Astrocyte of the cerebellum (primary cell): ENCODE measurements at regions not wholly inside any gene's neighbourhood (a gene's known extent, or its start where the extent isn't known, plus 50 kb on each side); places are given as distances from the start of the nearest gene placed in this dataset.

Experiments
- DNase-seq: peaks from one replicate; pipeline ENCODE4 v3.0.0-alpha.2; 2011; ENCODE audit warnings: low read depth
- H3K4me3 ChIP-seq: 2 replicates; pipeline ENCODE4 v1.5.1; 2011; ENCODE audit warnings: mild to moderate bottlenecking, low read depth, low read length, moderate library complexity
- in situ Hi-C: cut with HindIII; loops from 2 replicates; pipeline ENCODE4 v1.10.0; 2017; ENCODE audit warnings: low sequenced_read_pairs
- TF ChIP-seq, protein P1 (sequence below): IDR thresholded peaks from 2 replicates; pipeline ENCODE4 v1.5.1; 2012; ENCODE audit warnings: low read length, low read depth, moderate library complexity, mild to moderate bottlenecking; ENCODE audit errors: missing control alignments

DNA sequence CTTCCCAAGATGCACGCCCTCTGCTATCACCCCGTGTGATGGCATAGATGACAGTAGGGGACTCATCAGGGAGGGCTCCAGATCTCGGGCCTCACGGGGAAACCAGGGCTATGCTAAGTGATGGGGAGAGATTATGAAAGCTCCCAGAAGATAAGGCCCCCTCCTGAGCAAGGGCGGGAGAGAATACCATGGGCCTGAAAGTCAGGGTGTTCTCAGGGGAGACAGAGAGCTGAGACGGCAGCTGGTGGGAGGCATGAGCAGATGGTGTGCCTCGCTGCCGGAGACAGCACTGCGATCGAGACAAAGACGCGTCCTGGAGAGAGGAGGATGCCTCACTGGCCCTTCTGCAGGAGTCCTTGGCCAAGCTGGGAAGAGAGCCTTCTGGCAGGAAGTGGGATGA lies 106.5 kb upstream of the ADPGK start:
- TF ChIP-seq, protein P1, sequence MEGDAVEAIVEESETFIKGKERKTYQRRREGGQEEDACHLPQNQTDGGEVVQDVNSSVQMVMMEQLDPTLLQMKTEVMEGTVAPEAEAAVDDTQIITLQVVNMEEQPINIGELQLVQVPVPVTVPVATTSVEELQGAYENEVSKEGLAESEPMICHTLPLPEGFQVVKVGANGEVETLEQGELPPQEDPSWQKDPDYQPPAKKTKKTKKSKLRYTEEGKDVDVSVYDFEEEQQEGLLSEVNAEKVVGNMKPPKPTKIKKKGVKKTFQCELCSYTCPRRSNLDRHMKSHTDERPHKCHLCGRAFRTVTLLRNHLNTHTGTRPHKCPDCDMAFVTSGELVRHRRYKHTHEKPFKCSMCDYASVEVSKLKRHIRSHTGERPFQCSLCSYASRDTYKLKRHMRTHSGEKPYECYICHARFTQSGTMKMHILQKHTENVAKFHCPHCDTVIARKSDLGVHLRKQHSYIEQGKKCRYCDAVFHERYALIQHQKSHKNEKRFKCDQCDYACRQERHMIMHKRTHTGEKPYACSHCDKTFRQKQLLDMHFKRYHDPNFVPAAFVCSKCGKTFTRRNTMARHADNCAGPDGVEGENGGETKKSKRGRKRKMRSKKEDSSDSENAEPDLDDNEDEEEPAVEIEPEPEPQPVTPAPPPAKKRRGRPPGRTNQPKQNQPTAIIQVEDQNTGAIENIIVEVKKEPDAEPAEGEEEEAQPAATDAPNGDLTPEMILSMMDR, result no peak
- no peak for DNase-seq
- no peak overlapping the region for H3K4me3 ChIP-seq
- in situ Hi-C loops, result no loop called here

DNA sequence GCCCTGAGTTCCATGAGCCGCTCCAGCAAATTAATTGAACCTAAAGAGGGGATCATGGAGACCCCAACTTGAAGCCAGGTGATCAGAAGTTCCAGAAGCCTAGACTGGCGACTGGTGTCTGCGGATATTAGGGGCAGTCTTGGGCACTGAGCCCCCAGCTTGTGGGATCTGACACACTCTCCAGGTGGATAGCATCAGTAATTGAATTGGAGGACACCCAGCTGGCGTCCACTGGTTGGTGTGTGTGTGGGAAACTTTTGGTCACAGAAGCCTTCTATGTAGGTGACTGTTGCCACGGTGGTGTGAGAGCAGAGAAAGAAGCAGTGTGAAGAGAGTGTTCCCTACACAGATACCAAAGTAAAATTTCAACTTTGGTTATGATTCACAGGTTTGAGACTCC lies 106.0 kb upstream of the ADPGK start:
- in situ Hi-C loops, result no loop called here

DNA sequence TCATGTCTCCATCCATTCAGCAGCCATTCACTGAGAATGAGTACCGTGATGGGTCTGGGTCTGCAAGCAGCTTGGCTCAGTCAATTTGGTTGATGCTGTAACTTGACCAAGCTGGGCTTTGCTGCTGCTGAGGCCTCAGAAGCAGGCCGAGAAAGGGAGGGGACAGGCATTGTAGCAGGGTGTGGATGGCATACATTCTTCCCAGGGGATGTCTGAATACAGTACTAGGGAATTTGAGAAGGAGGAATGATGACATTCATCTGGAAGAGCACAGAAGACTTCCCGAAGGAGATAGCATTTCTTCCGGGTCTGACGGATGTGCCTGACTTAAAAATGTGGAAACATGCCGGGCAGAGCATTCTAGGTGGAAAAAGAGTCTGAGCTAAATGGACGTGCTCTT lies 105.3 kb upstream of the ADPGK start:
- no peak overlapping the region for H3K4me3 ChIP-seq
- DNase-seq, result no peak
- in situ Hi-C loops, result no loop called here
- TF ChIP-seq, protein P1, result no peak

More for the DNA sequence above, 106.0 kb upstream of the ADPGK start:
- DNase-seq, result no peak
- no peak overlapping the region for H3K4me3 ChIP-seq
- TF ChIP-seq, protein P1, result no peak

DNA sequence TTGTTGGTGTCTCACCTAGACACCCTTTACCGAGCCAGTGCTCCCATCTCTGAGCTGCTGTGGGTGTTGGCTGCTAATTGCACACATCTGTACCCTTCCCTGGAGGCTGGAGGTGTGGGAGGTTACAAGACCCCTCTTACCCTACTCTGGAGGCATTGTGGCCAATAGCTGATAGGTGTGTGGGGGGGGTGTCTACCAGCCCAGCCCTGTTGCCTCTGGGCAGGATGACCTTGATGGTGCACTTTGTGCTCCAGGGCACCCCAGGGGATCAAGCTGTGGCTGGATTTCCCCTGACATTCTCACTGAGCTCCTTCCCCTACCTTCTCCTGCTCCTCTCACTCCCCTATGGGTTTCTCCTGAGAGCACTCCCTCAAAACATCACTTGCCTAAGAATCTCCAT lies 104.7 kb upstream of the ADPGK start:
- no peak for DNase-seq
- TF ChIP-seq, protein P1, result no peak
- in situ Hi-C loops, result no loop called here
- H3K4me3 ChIP-seq, result no peak overlapping the region

DNA sequence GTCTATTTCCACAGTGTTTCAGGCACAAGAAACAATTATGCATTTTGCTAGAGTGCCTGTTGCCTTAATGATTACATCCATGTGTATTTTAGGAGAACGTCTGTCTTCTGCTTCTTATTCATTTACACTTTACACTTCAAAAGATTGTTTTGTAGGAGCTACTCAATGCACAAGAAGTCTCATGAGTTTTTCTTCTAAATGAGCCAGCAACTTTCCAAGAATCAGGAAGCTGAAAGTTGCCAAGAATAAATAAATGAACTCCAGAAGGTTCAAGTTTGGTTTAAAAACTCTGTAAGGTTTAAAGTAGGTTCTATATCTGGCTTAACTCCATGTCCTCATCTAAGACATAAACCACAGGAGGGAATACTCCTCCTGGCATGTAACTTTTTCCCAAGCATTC lies 103.8 kb upstream of the ADPGK start:
- TF ChIP-seq, protein P1, result no peak

DNA sequence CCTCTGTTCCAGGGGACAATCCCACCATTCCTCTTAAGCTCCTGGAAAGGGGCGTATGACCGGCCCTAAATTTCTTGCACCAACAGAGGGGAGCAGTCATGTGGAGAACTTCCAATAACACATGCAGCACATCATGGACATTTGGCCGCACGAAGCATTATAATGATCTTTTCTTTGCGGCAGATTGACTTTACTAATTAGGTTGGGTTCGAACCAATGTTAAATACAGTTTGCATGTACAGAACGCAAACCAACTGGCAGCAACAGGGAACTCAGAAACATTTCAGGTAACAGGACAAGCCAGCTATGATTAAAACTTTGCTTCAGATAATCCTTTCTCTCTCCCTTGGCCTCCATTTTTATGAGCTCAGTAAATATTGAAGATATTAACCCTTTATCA lies 100.8 kb upstream of the ADPGK start:
- TF ChIP-seq, protein P1, result no peak
- no peak for DNase-seq
- in situ Hi-C loops, result no loop called here
- H3K4me3 ChIP-seq, result no peak overlapping the region

More for the DNA sequence above, 103.8 kb upstream of the ADPGK start:
- no peak overlapping the region for H3K4me3 ChIP-seq
- no peak for DNase-seq
- in situ Hi-C loops, result no loop called here
